Type B pancreatic cell (in vitro differentiated cells): ENCODE measurements at regions not wholly inside any gene's neighbourhood (a gene's known extent, or its start where the extent isn't known, plus 50 kb on each side); places are given as distances from the start of the nearest gene placed in this dataset.

ENCODE experiments used
- DNase-seq: peaks from one replicate; pipeline ENCODE4 v3.0.0; 2021; ENCODE audit warnings: mixed read lengths; ENCODE audit not compliant: unreplicated experiment; ENCODE audit errors: extremely low spot score
- H3K27ac Mint-ChIP-seq: 2 replicates; pipeline ENCODE4 v1.8.0; 2021; ENCODE audit warnings: mild to moderate bottlenecking, mixed read lengths
- H3K27me3 Mint-ChIP-seq: 2 replicates; pipeline ENCODE4 v1.8.0; 2021; ENCODE audit warnings: mixed read lengths
- H3K36me3 Mint-ChIP-seq: 2 replicates; pipeline ENCODE4 v1.8.0; 2021; ENCODE audit warnings: mixed read lengths
- H3K4me1 Mint-ChIP-seq: one replicate; pipeline ENCODE4 v1.8.0; 2021; ENCODE audit warnings: mixed read lengths; ENCODE audit not compliant: unreplicated experiment
- H3K4me3 Mint-ChIP-seq: 2 replicates; pipeline ENCODE4 v1.8.0; 2021; ENCODE audit warnings: mild to moderate bottlenecking, mixed read lengths
- H3K9me3 Mint-ChIP-seq: 2 replicates; pipeline ENCODE4 v1.8.0; 2021; ENCODE audit warnings: mixed read lengths
- TF ChIP-seq, protein P1 (sequence below): fragments of 200-600 bp; sonication (generic); conservative IDR thresholded peaks from 2 replicates; pipeline ENCODE4 v1.5.0; 2021; ENCODE audit warnings: antibody characterized with exemption, mild to moderate bottlenecking

DNA sequence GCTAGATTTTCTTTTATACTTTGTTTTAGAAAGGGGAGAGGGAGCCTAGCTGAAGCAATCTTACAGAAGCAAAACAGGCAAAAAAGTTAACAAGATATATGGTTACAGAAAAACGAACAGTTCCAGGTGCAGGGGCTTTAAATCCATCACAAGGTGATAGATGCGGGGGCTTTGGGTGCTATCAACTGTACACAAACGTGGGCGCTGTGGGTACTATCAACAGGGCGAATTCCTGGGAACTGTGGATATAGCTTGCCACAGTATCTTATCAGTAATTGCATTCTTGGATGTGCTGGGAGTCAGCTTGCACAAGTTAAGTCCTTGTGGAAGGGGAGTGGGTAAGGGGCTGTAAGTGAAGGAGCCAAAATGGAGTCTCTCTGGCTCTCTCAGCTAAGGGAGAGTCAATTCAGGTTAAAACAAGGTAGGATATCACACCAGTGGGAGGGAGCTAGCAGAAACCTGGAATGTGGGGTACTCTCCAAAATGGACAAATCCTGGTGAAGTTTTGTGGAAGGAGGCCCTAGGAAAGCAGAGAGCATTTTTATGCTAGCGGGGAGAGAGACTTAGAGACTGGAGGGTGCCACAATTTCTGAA, 325.8 kb upstream of the SPHKAP start:
- no peak overlapping the region for H3K4me3 Mint-ChIP-seq
- no peaks in the 10 kb centered on the region for H3K9me3 Mint-ChIP-seq
- no peak for DNase-seq
- no peaks in the 10 kb centered on the region for H3K4me1 Mint-ChIP-seq
- H3K36me3 Mint-ChIP-seq = no peaks in the 10 kb centered on the region
- TF ChIP-seq, protein P1, sequence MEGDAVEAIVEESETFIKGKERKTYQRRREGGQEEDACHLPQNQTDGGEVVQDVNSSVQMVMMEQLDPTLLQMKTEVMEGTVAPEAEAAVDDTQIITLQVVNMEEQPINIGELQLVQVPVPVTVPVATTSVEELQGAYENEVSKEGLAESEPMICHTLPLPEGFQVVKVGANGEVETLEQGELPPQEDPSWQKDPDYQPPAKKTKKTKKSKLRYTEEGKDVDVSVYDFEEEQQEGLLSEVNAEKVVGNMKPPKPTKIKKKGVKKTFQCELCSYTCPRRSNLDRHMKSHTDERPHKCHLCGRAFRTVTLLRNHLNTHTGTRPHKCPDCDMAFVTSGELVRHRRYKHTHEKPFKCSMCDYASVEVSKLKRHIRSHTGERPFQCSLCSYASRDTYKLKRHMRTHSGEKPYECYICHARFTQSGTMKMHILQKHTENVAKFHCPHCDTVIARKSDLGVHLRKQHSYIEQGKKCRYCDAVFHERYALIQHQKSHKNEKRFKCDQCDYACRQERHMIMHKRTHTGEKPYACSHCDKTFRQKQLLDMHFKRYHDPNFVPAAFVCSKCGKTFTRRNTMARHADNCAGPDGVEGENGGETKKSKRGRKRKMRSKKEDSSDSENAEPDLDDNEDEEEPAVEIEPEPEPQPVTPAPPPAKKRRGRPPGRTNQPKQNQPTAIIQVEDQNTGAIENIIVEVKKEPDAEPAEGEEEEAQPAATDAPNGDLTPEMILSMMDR = no peak
- H3K27ac Mint-ChIP-seq = no peak overlapping the region
- H3K27me3 Mint-ChIP-seq = no peaks in the 10 kb centered on the region

- H3K27ac Mint-ChIP-seq = no peak overlapping the region
Observed at GRCh38 chr2:228503731-228504130, 322.2 kb upstream of the SPHKAP start.

DNA sequence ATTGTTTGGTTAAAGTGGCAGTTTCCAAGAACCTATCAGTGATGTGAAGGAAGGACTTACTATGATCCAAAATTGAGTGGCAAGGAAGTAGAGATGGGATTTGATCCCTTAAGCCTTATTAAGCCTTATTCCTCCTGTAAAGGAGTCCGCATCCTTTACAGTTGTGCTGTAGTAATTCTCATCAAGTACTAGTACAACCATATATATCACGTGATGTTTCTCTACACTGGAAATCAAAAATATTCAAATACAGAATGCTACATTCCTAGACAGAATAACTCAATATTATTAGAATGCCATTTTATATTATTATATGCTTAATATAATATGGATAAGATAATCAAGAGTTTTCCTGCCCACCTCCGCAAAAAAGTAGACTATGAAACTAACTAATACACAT, 312.4 kb upstream of the SPHKAP start:
- Mint-ChIP-seq H3K27ac (no peak overlapping the region), H3K4me3 (no peak overlapping the region), H3K4me1 (no peaks in the 10 kb centered on the region), H3K36me3 (no peaks in the 10 kb centered on the region), H3K27me3 (no peaks in the 10 kb centered on the region), H3K9me3 (no peaks in the 10 kb centered on the region)
- DNase-seq = no peak
- TF ChIP-seq, protein P1 = no peak

More at GRCh38 chr2:228503731-228504130, 322.2 kb upstream of the SPHKAP start:
- Mint-ChIP-seq H3K4me3 (no peak overlapping the region), H3K9me3 (no peaks in the 10 kb centered on the region), H3K36me3 (no peaks in the 10 kb centered on the region), H3K27me3 (no peaks in the 10 kb centered on the region), H3K4me1 (no peaks in the 10 kb centered on the region)
- TF ChIP-seq, protein P1 = no peak
- DNase-seq = no peak

DNA sequence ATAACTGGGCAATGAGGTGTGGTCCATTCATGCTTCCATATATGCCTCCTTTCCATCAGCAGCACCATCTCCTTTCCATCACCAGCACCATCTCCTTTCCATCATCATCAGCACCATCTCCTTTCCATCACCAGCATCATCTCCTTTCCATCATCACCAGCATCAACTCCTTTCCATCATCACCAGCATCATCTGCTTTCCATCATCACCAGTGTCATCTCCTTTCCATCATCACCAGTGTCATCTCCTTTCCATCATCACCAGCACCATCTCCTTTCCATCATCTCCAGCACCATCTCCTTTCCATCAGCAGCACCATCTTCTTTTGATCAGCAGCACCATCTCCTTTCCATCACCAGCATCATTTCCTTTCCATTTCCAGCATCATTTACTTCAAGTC, 297.5 kb upstream of the SPHKAP start:
- Mint-ChIP-seq H3K36me3 (no peaks in the 10 kb centered on the region), H3K27me3 (no peaks in the 10 kb centered on the region), H3K4me3 (no peak overlapping the region), H3K27ac (no peak overlapping the region), H3K4me1 (no peaks in the 10 kb centered on the region), H3K9me3 (no peaks in the 10 kb centered on the region)
- DNase-seq = no peak
- TF ChIP-seq, protein P1 = no peak

- Mint-ChIP-seq H3K27me3 (no peaks in the 10 kb centered on the region), H3K4me1 (no peaks in the 10 kb centered on the region), H3K36me3 (no peaks in the 10 kb centered on the region), H3K27ac (no peak overlapping the region), H3K9me3 (no peaks in the 10 kb centered on the region), H3K4me3 (no peak overlapping the region)
- no peak for DNase-seq
- TF ChIP-seq, protein P1 = no peak
Observed at GRCh38 chr2:228474466-228474865, 293.0 kb upstream of the SPHKAP start.

- no peaks in the 10 kb centered on the region for H3K36me3 Mint-ChIP-seq
- H3K27me3 Mint-ChIP-seq = no peaks in the 10 kb centered on the region
- no peaks in the 10 kb centered on the region for H3K4me1 Mint-ChIP-seq
- DNase-seq = no peak
- no peak overlapping the region for H3K27ac Mint-ChIP-seq
- TF ChIP-seq, protein P1 = no peak
- peaks cover 4% of the 10 kb centered on the region for H3K9me3 Mint-ChIP-seq
- no peak overlapping the region for H3K4me3 Mint-ChIP-seq
Observed at GRCh38 chr2:228469721-228470120, 288.2 kb upstream of the SPHKAP start.
